ENCODE measurements at regions not wholly inside any gene's neighbourhood (a gene's known extent, or its start where the extent isn't known, plus 50 kb on each side); places are given as distances from the start of the nearest gene placed in this dataset.

DNA sequence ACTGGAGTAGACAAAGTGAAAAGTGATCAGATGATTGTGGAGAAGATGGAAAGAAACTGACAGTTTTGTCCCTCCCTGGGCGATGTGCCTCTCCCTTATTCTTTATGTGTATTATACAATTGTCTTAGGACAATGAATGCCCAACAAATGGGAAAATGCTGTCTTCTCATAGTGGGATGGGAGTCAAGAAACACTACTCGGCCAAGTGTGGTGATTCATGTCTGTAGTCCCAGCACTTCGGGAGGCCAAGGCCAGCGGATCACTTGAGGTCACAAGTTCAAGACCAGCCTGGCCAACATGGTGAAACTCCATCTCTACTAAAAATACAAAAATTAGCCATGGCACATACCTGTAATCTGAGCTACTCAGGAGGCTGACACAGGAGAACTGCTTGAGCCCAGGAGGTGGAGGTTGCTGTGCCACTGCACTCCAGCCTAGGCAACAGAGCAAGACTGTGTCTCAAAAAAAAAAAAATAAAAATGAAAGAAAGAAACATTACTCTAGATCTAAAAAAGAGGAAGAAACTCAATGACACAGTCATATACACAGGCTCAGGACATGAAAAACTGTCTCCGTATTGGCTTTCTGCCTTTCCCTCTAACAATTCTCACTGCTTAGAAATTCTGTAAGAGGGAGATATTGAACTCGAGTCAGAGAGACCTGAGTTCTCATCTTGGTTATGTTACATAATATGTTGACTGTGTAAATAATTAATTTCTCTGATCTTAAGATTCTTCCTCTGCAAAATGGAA lies 67.9 kb upstream of the TARS1 start:
- no peak overlapping the region for H3K27ac Mint-ChIP-seq (ENCODE audit: unreplicated experiment)
- TF ChIP-seq, protein P1, sequence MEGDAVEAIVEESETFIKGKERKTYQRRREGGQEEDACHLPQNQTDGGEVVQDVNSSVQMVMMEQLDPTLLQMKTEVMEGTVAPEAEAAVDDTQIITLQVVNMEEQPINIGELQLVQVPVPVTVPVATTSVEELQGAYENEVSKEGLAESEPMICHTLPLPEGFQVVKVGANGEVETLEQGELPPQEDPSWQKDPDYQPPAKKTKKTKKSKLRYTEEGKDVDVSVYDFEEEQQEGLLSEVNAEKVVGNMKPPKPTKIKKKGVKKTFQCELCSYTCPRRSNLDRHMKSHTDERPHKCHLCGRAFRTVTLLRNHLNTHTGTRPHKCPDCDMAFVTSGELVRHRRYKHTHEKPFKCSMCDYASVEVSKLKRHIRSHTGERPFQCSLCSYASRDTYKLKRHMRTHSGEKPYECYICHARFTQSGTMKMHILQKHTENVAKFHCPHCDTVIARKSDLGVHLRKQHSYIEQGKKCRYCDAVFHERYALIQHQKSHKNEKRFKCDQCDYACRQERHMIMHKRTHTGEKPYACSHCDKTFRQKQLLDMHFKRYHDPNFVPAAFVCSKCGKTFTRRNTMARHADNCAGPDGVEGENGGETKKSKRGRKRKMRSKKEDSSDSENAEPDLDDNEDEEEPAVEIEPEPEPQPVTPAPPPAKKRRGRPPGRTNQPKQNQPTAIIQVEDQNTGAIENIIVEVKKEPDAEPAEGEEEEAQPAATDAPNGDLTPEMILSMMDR (IDR thresholded peaks at IDR 0.05) = no peak

DNA sequence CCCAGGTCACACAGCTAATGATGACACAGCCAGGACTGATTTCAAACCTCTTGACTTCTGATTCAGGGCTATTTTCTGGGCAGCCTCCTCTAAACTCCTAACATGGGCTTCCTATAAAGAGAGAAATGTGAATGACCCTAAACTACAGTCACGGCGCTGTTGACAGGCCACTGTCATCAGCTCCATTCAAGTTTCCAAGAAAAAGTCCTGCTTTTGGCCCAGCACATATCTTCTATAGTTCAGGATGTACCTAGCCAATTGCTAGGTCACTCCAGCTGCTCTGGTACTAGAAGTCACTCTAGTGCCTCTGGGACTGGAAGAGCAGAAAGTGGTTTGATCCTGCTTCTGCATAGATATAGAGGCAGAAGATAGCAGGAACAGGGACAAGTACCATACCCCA lies 64.9 kb upstream of the TARS1 start:
- H3K27ac Mint-ChIP-seq (ENCODE audit: unreplicated experiment) = no peak overlapping the region
- H3K9me3 Mint-ChIP-seq (ENCODE audit: low read depth) = peaks cover 4% of the 10 kb centered on the region
- TF ChIP-seq, protein P1 (IDR thresholded peaks at IDR 0.05) = no peak
- no peaks in the 10 kb centered on the region for H3K4me1 Mint-ChIP-seq (ENCODE audit: low read depth)
- peaks cover 1% of the 10 kb centered on the region for H3K36me3 Mint-ChIP-seq (ENCODE audit: low read depth)
- H3K4me3 Mint-ChIP-seq (ENCODE audit: unreplicated experiment) = no peak overlapping the region
- DNase-seq (ENCODE audit: low spot score) = no peak
- H3K27me3 Mint-ChIP-seq (ENCODE audit: low read depth) = no peaks in the 10 kb centered on the region

More for the DNA sequence above, 67.9 kb upstream of the TARS1 start:
- Mint-ChIP-seq H3K9me3 (ENCODE audit: low read depth) (peaks cover 4% of the 10 kb centered on the region), H3K27me3 (ENCODE audit: low read depth) (no peaks in the 10 kb centered on the region), H3K36me3 (ENCODE audit: low read depth) (peaks cover 1% of the 10 kb centered on the region), H3K4me1 (ENCODE audit: low read depth) (peaks cover 9% of the 10 kb centered on the region), H3K4me3 (ENCODE audit: unreplicated experiment) (no peak overlapping the region)
- DNase-seq (ENCODE audit: low spot score) = no peak

DNA sequence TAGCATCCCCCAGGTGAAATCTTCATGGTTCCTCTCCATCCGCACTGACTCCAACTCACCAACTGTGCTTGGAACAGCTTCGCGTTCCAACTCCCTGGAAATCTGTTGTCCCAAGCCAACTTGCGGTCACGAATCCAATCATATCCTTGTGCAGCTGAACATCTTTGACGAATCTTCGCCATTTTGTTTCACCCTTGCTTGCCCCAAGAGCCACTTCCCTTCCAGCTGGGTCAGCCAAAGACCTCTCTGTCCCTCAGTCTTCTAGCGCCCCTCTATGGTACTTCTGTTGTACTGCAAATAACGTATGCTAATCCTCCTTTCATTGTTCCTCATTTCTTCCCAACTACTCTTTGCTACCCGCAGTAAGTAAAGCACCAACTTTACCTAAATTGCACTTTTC lies 61.0 kb upstream of the TARS1 start:
- Mint-ChIP-seq H3K9me3 (ENCODE audit: low read depth) (peaks cover 19% of the 10 kb centered on the region), H3K27ac (ENCODE audit: unreplicated experiment) (no peak overlapping the region), H3K4me1 (ENCODE audit: low read depth) (no peaks in the 10 kb centered on the region), H3K4me3 (ENCODE audit: unreplicated experiment) (no peak overlapping the region), H3K27me3 (ENCODE audit: low read depth) (no peaks in the 10 kb centered on the region), H3K36me3 (ENCODE audit: low read depth) (peaks cover 2% of the 10 kb centered on the region)
- TF ChIP-seq, protein P1 (IDR thresholded peaks at IDR 0.05) = peak; percentile 74
- DNase-seq (ENCODE audit: low spot score) = no peak

DNA sequence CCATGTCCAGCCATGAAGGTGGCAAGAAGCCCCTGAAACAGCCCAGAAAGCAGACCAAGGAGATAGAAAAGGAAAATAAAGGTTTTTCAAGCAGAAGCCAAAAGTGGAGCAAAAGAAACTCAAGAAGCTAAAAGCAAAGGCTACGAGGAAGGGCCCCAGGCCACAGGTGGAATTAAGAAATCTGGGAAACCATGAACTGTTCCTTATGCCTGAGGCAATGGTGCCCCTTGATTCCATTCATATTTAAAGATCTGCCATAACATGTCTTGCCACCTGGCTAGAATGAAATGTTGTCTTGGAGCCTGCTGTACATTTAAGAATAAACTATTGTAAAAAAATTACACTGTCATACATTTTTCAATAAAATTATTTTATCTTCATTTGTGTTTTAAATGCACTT lies 59.5 kb upstream of the TARS1 start:
- no peak for DNase-seq (ENCODE audit: low spot score)
- peaks cover 2% of the 10 kb centered on the region for H3K36me3 Mint-ChIP-seq (ENCODE audit: low read depth)
- TF ChIP-seq, protein P1 (IDR thresholded peaks at IDR 0.05) = no peak

More for the DNA sequence above, 59.5 kb upstream of the TARS1 start:
- Mint-ChIP-seq H3K27me3 (ENCODE audit: low read depth) (no peaks in the 10 kb centered on the region), H3K4me3 (ENCODE audit: unreplicated experiment) (no peak overlapping the region), H3K4me1 (ENCODE audit: low read depth) (no peaks in the 10 kb centered on the region), H3K27ac (ENCODE audit: unreplicated experiment) (no peak overlapping the region), H3K9me3 (ENCODE audit: low read depth) (peaks cover 30% of the 10 kb centered on the region)
